ENCODE measurements at regions not wholly inside any gene's neighbourhood (a gene's known extent, or its start where the extent isn't known, plus 50 kb on each side); places are given as distances from the start of the nearest gene placed in this dataset.

GRCh38 chr5:106649031-106649430 is 1021.7 kb downstream of the EFNA5 start:
- H3K9me3 Mint-ChIP-seq, result peaks cover 6% of the 10 kb centered on the region
- no peak for DNase-seq
- intact Hi-C loops (cut with micrococcal nuclease), result no loop called here
- TF ChIP-seq, protein P1, sequence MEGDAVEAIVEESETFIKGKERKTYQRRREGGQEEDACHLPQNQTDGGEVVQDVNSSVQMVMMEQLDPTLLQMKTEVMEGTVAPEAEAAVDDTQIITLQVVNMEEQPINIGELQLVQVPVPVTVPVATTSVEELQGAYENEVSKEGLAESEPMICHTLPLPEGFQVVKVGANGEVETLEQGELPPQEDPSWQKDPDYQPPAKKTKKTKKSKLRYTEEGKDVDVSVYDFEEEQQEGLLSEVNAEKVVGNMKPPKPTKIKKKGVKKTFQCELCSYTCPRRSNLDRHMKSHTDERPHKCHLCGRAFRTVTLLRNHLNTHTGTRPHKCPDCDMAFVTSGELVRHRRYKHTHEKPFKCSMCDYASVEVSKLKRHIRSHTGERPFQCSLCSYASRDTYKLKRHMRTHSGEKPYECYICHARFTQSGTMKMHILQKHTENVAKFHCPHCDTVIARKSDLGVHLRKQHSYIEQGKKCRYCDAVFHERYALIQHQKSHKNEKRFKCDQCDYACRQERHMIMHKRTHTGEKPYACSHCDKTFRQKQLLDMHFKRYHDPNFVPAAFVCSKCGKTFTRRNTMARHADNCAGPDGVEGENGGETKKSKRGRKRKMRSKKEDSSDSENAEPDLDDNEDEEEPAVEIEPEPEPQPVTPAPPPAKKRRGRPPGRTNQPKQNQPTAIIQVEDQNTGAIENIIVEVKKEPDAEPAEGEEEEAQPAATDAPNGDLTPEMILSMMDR (IDR thresholded peaks at IDR 0.05), result no peak
- no peak overlapping the region for H3K4me3 Mint-ChIP-seq
- H3K27me3 Mint-ChIP-seq, result no peaks in the 10 kb centered on the region
- no peak overlapping the region for H3K27ac Mint-ChIP-seq
- no peak for ATAC-seq (ENCODE audit: low read depth)
- POLR2A ChIA-PET, result no interaction called here
- CTCF ChIA-PET, result no interaction called here
- H3K4me1 Mint-ChIP-seq, result no peaks in the 10 kb centered on the region
- H3K36me3 Mint-ChIP-seq (ENCODE audit: low read depth), result no peaks in the 10 kb centered on the region

- Mint-ChIP-seq H3K36me3 (ENCODE audit: low read depth) (no peaks in the 10 kb centered on the region), H3K4me3 (no peak overlapping the region), H3K4me1 (no peaks in the 10 kb centered on the region), H3K27me3 (no peaks in the 10 kb centered on the region), H3K27ac (no peak overlapping the region), H3K9me3 (peaks cover 6% of the 10 kb centered on the region)
- CTCF ChIA-PET, result no interaction called here
- no peak for DNase-seq
- POLR2A ChIA-PET, result no interaction called here
- ATAC-seq (ENCODE audit: low read depth), result no peak
- TF ChIP-seq, protein P1 (IDR thresholded peaks at IDR 0.05), result no peak
- intact Hi-C loops (cut with micrococcal nuclease), result no loop called here
These were observed 1022.3 kb downstream of the EFNA5 start for GRCh38 chr5:106648401-106648800.

- ChIA-PET POLR2A (no interaction called here), CTCF (no interaction called here)
- Mint-ChIP-seq H3K27ac (no peak overlapping the region), H3K9me3 (no peaks in the 10 kb centered on the region), H3K4me3 (no peak overlapping the region), H3K4me1 (no peaks in the 10 kb centered on the region), H3K27me3 (no peaks in the 10 kb centered on the region), H3K36me3 (ENCODE audit: low read depth) (no peaks in the 10 kb centered on the region)
- DNase-seq, result no peak
- intact Hi-C loops (cut with micrococcal nuclease), result no loop called here
- TF ChIP-seq, protein P1 (IDR thresholded peaks at IDR 0.05), result no peak
- ATAC-seq (ENCODE audit: low read depth), result no peak
These were observed 1024.6 kb downstream of the EFNA5 start for GRCh38 chr5:106646106-106646505.

DNA sequence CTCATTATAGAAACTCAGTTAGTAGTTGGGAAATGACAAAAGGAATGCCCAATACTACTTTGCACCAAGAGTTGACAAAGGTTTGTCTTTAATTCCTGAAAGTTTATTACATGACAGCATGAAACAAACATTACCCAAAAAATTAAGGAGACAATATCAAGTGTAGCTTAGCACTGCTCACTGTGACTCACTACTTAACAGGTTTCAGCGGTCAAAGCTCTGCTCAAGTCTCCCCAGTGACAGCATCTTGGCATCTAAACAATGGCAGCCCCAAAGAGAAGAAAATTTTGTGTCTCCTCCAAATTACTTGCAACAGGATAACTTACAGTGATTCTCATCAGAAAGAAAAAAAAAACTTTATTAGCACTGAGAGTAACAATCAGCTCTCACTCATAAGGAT is 1030.2 kb downstream of the EFNA5 start:
- intact Hi-C loops (cut with micrococcal nuclease), result no loop called here
- peaks cover 4% of the 10 kb centered on the region for H3K9me3 Mint-ChIP-seq
- TF ChIP-seq, protein P1 (IDR thresholded peaks at IDR 0.05), result no peak
- H3K27me3 Mint-ChIP-seq, result no peaks in the 10 kb centered on the region
- ChIA-PET POLR2A (no interaction called here), CTCF (no interaction called here)
- no peaks in the 10 kb centered on the region for H3K36me3 Mint-ChIP-seq (ENCODE audit: low read depth)
- DNase-seq, result no peak
- no peak overlapping the region for H3K4me3 Mint-ChIP-seq
- no peak for ATAC-seq (ENCODE audit: low read depth)
- no peaks in the 10 kb centered on the region for H3K4me1 Mint-ChIP-seq
- H3K27ac Mint-ChIP-seq, result no peak overlapping the region

GRCh38 chr5:106639488-106639887 is 1031.2 kb downstream of the EFNA5 start:
- Mint-ChIP-seq H3K4me3 (no peak overlapping the region), H3K27ac (no peak overlapping the region), H3K27me3 (no peaks in the 10 kb centered on the region), H3K9me3 (peaks cover 4% of the 10 kb centered on the region), H3K4me1 (no peaks in the 10 kb centered on the region), H3K36me3 (ENCODE audit: low read depth) (no peaks in the 10 kb centered on the region)
- intact Hi-C loops (cut with micrococcal nuclease), result no loop called here
- no peak for ATAC-seq (ENCODE audit: low read depth)
- TF ChIP-seq, protein P1 (IDR thresholded peaks at IDR 0.05), result no peak
- POLR2A ChIA-PET, result no interaction called here
- CTCF ChIA-PET, result no interaction called here
- DNase-seq, result no peak

All from activated B cell treated with CpG ODN at 0.5 μM for 24 hours (primary cell).